IMR-90 (cell line): ENCODE measurements at regions not wholly inside any gene's neighbourhood (a gene's known extent, or its start where the extent isn't known, plus 50 kb on each side); places are given as distances from the start of the nearest gene placed in this dataset.

Source experiments
- ATAC-seq: fragments of 200-7000 bp; cut with Tn5 transposase; 2 replicates; pipeline ENCODE4 v1.9.1; 2020; ENCODE audit warnings: low read depth, mild to moderate bottlenecking, moderate library complexity
- BruUV-seq: library from RNA; stranded (reverse); fragments of 400-500 nt; replicated peaks from 2 replicates; lab custom pipeline; 2021; lab: Mats Ljungman, UMichigan
- CTCF ChIA-PET: fragments of 300-600 bp; formaldehyde crosslinking; extraction: SDS; loops from one replicate; lab custom pipeline; 2021; ENCODE audit warnings: antibody characterized with exemption; lab: Yijun Ruan, JAX
- POLR2A ChIA-PET: fragments of 300-600 bp; sonication (Branson Sonifier 250); formaldehyde crosslinking; loops from one replicate; lab custom pipeline; 2022; ENCODE audit warnings: antibody characterized with exemption; ENCODE audit not compliant: unreplicated experiment; lab: Charles Lee
- DNase-seq: peaks from one replicate; pipeline ENCODE4 v3.0.0; 2013
- H2AFZ ChIP-seq: replicated peaks from 2 replicates; pipeline ENCODE3; 2013; ENCODE audit warnings: low read length, mild to moderate bottlenecking; ENCODE audit not compliant: poor library complexity
- H2AK5ac ChIP-seq: 2 replicates; pipeline ENCODE4 v1.6.1; 2013; ENCODE audit warnings: low read depth, low read length, inconsistent platforms
- H2AK9ac ChIP-seq: replicated peaks from 2 replicates; pipeline ENCODE3; 2013; ENCODE audit warnings: mild to moderate bottlenecking, low read depth, low read length, moderate library complexity; ENCODE audit not compliant: poor library complexity
- H2BK120ac ChIP-seq: 2 replicates; pipeline ENCODE4 v1.6.1; 2013; ENCODE audit warnings: low read depth, low read length, inconsistent platforms
- H2BK15ac ChIP-seq: 3 replicates; pipeline ENCODE4 v1.6.1; 2013; ENCODE audit warnings: low read depth, low read length, inconsistent platforms
- H2BK20ac ChIP-seq: 2 replicates; pipeline ENCODE4 v1.6.1; 2013; ENCODE audit warnings: low read depth, mild to moderate bottlenecking, inconsistent platforms, low read length, moderate library complexity
- H2BK5ac ChIP-seq: 2 replicates; pipeline ENCODE4 v1.6.1; 2013; ENCODE audit warnings: mild to moderate bottlenecking, low read depth, low read length, inconsistent platforms; ENCODE audit not compliant: poor library complexity, severe bottlenecking
- H3K14ac ChIP-seq: replicated peaks from 2 replicates; pipeline ENCODE4 v1.6.1; 2013; ENCODE audit warnings: low read depth, low read length, inconsistent platforms
- H3K18ac ChIP-seq: 2 replicates; pipeline ENCODE4 v1.6.1; 2013; ENCODE audit warnings: low read depth, low read length, control low read depth
- H3K23ac ChIP-seq: 2 replicates; pipeline ENCODE4 v1.6.1; 2013; ENCODE audit warnings: low read depth, low read length, inconsistent platforms
- H3K27ac ChIP-seq: 2 replicates; pipeline ENCODE4 v1.5.1; 2013; ENCODE audit warnings: mild to moderate bottlenecking, control low read depth, low read length; ENCODE audit not compliant: insufficient read depth
- H3K27me3 ChIP-seq: 2 replicates; pipeline ENCODE4 v1.6.1; 2013; ENCODE audit warnings: low read length; ENCODE audit not compliant: control insufficient read depth, insufficient read depth
- H3K36me3 ChIP-seq: 2 replicates; pipeline ENCODE4 v1.6.1; 2013; ENCODE audit warnings: low read length, mixed read lengths; ENCODE audit not compliant: control insufficient read depth, insufficient read depth
- H3K4ac ChIP-seq: 2 replicates; pipeline ENCODE4 v1.6.1; 2013; ENCODE audit warnings: low read depth, low read length, inconsistent platforms
- H3K4me1 ChIP-seq: 2 replicates; pipeline ENCODE4 v1.6.1; 2013; ENCODE audit warnings: low read length, mixed read lengths; ENCODE audit not compliant: control insufficient read depth, insufficient read depth
- H3K4me2 ChIP-seq: 2 replicates; pipeline ENCODE4 v1.6.1; 2013; ENCODE audit warnings: low read depth, mild to moderate bottlenecking, control low read depth, low read length, moderate library complexity
- H3K4me3 ChIP-seq: 2 replicates; pipeline ENCODE4 v1.5.1; 2013; ENCODE audit warnings: low read depth, mild to moderate bottlenecking, control low read depth, low read length, moderate library complexity; ENCODE audit not compliant: insufficient read depth
- H3K56ac ChIP-seq: 2 replicates; pipeline ENCODE4 v1.6.1; 2013; ENCODE audit warnings: low read length, inconsistent platforms; ENCODE audit not compliant: insufficient read depth; ENCODE audit errors: extremely low read depth
- H3K79me1 ChIP-seq, 2 experiments: 2 replicates each; pipeline ENCODE4 v1.6.1; 2013; ENCODE audit warnings: low read length in 2 of 2, inconsistent platforms in 1 of 2, low read depth in 1 of 2
- H3K9ac ChIP-seq: 2 replicates; pipeline ENCODE4 v1.6.1; 2013; ENCODE audit warnings: low read depth, low read length, control low read depth
- H3K9me1 ChIP-seq: 2 replicates; pipeline ENCODE4 v1.6.1; 2013; ENCODE audit warnings: low read length, inconsistent platforms; ENCODE audit not compliant: insufficient read depth
- H3K9me3 ChIP-seq: 2 replicates; pipeline ENCODE4 v1.6.1; 2013; ENCODE audit warnings: low read length; ENCODE audit not compliant: control insufficient read depth, insufficient read depth
- H4K20me1 ChIP-seq: 2 replicates; pipeline ENCODE4 v1.6.1; 2013; ENCODE audit warnings: low read length, inconsistent platforms; ENCODE audit not compliant: insufficient read depth
- H4K5ac ChIP-seq: 2 replicates; pipeline ENCODE4 v1.6.1; 2013; ENCODE audit warnings: mild to moderate bottlenecking, low read depth, low read length, control low read depth
- H4K8ac ChIP-seq, 2 experiments: 2 replicates each; pipeline ENCODE4 v1.6.1; 2013; ENCODE audit warnings: low read depth in 2 of 2, low read length in 2 of 2, control low read depth in 1 of 2, inconsistent platforms in 1 of 2
- H4K91ac ChIP-seq: 2 replicates; pipeline ENCODE4 v1.6.1; 2013; ENCODE audit warnings: low read depth, low read length, inconsistent platforms; ENCODE audit not compliant: insufficient read depth
- BHLHE40 ChIP-seq: fragments of 150-350 bp; IDR thresholded peaks from 2 replicates; pipeline ENCODE4 v1.6.1; 2016; ENCODE audit warnings: mild to moderate bottlenecking, low read depth, low read length
- CHD1 ChIP-seq: IDR thresholded peaks from 2 replicates; pipeline ENCODE4 v1.6.1; 2012; ENCODE audit warnings: low read depth, low read length, improper control_type of control experiment
- FOS ChIP-seq: fragments of 150-350 bp; IDR thresholded peaks from 2 replicates; pipeline ENCODE4 v1.6.1; 2016; ENCODE audit warnings: low read depth, low read length
- MAFK ChIP-seq: IDR thresholded peaks from 2 replicates; pipeline ENCODE4 v1.6.1; 2012; ENCODE audit warnings: low read depth, low read length, improper control_type of control experiment
- NFE2L2 ChIP-seq: fragments of 150-350 bp; IDR thresholded peaks from 2 replicates; pipeline ENCODE4 v1.6.1; 2016; ENCODE audit warnings: low read depth, mild to moderate bottlenecking, low read length
- POLR2A ChIP-seq: IDR thresholded peaks from 2 replicates; pipeline ENCODE4 v1.6.1; 2012; ENCODE audit warnings: mild to moderate bottlenecking, low read depth, low read length
- RAD21 ChIP-seq: IDR thresholded peaks from 2 replicates; pipeline ENCODE4 v1.6.1; 2012; ENCODE audit warnings: low read length, improper control_type of control experiment
- RCOR1 ChIP-seq: IDR thresholded peaks from 2 replicates; pipeline ENCODE4 v1.6.1; 2012; ENCODE audit warnings: mild to moderate bottlenecking, low read length, improper control_type of control experiment; ENCODE audit not compliant: insufficient replicate concordance
- RFX5 ChIP-seq: IDR thresholded peaks from 2 replicates; pipeline ENCODE4 v1.8.0; 2012; ENCODE audit warnings: low read depth, mild to moderate bottlenecking, low read length, moderate library complexity
- SMC3 ChIP-seq: fragments of 150-350 bp; IDR thresholded peaks from 2 replicates; pipeline ENCODE4 v1.6.1; 2016; ENCODE audit warnings: low read depth, mild to moderate bottlenecking, antibody characterized with exemption, low read length, moderate library complexity
- WGBS, 2 experiments: methylation state at CpG; one replicate each; pipeline versions ENCODE4 v1.1.5 to v1.1.7; 2013; ENCODE audit warnings: missing lambda C conversion rate in 2 of 2; ENCODE audit not compliant: insufficient read length in 1 of 2; ENCODE audit errors: extremely low coverage in 2 of 2; 5-methylcytosine and 5-hydroxymethylcytosine counted together
- dilution Hi-C: fragments of 300-500 bp; cut with HindIII; formaldehyde crosslinking; loops from one replicate; pipeline ENCODE4 v1.14.3; 2018; ENCODE audit warnings: low sequenced_read_pairs; ENCODE audit not compliant: unreplicated experiment
- in situ Hi-C: fragments of 300-500 bp; cut with MboI; formaldehyde crosslinking; loops from 3 replicates; pipeline ENCODE4 v1.14.3; 2019; ENCODE audit warnings: low sequenced_read_pairs, inconsistent platforms, mixed read lengths
- intact Hi-C: fragments of 100-400 bp; cut with micrococcal nuclease; formaldehyde crosslinking; loops from 2 replicates; pipeline ENCODE4 v1.10.0; 2022
- TF ChIP-seq, protein P1 (sequence below): fragments of 150-350 bp; IDR thresholded peaks from 2 replicates; pipeline ENCODE4 v1.6.1; 2016; ENCODE audit warnings: low read depth, mild to moderate bottlenecking, low read length, moderate library complexity, borderline replicate concordance
- TF ChIP-seq, protein P2 (sequence below): fragments of 150-350 bp; IDR thresholded peaks from 2 replicates; pipeline ENCODE4 v1.6.1; 2017; ENCODE audit warnings: mild to moderate bottlenecking, antibody characterized with exemption, low read length, low read depth
- TF ChIP-seq, protein P3 (sequence below): conservative IDR thresholded peaks from 2 replicates; pipeline ENCODE4 v1.5.1; 2012; ENCODE audit warnings: mild to moderate bottlenecking, low read depth, low read length, improper control_type of control experiment

DNA sequence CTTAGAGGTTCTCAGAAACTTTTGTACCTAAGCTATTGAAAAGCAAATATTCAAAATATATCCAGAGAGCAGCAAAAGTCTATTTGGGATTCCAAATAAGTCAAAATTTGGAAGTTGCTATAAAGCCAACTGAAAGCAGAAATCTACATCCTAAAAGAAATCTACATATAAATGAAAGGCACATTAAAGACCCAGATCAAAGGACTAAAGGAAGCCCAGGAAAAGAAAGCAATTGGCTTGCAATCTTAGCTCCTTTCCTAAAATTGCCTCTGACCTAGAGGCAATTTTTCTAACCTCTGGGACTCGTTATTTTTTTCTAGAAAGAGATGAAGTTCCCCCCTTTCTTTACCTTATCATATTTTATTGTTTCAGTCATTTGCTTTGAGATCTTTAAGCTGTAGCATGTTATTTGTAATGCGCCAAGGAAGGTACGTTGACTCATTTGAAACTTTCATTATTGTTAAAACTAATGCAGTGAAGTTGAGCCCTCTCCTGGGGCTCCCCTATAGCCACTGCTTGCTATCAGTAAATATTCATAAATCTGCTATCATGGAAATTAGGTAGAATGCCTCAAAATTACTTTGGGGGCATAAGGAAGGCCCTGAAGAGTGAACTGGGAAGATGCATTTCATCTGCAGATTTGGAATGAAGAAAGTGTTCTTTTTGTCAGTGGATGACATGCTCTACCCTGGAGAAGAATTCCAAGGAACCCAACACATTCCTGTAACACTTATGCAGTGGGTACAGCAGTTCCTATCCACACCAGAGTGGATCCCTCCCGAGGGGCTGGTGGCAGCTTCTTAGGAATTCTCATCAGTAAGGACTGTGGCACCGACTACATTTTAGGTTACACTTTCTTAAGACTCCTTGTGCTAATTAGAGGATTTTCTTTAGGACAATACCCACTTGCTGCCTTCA is 177.8 kb upstream of the IGFBP7 start:
- H3K36me3 ChIP-seq, result no peaks in the 10 kb centered on the region
- H3K4ac ChIP-seq, result no peak overlapping the region
- TF ChIP-seq, protein P1, sequence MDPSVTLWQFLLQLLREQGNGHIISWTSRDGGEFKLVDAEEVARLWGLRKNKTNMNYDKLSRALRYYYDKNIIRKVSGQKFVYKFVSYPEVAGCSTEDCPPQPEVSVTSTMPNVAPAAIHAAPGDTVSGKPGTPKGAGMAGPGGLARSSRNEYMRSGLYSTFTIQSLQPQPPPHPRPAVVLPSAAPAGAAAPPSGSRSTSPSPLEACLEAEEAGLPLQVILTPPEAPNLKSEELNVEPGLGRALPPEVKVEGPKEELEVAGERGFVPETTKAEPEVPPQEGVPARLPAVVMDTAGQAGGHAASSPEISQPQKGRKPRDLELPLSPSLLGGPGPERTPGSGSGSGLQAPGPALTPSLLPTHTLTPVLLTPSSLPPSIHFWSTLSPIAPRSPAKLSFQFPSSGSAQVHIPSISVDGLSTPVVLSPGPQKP, result no peak
- TF ChIP-seq, protein P2, sequence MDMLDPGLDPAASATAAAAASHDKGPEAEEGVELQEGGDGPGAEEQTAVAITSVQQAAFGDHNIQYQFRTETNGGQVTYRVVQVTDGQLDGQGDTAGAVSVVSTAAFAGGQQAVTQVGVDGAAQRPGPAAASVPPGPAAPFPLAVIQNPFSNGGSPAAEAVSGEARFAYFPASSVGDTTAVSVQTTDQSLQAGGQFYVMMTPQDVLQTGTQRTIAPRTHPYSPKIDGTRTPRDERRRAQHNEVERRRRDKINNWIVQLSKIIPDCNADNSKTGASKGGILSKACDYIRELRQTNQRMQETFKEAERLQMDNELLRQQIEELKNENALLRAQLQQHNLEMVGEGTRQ, result no peak
- TF ChIP-seq RCOR1 (no peak), SMC3 (no peak), NFE2L2 (no peak), POLR2A (no peak), RAD21 (no peak), RFX5 (no peak), CHD1 (no peak), FOS (no peak), MAFK (no peak), BHLHE40 (no peak)
- TF ChIP-seq, protein P3, sequence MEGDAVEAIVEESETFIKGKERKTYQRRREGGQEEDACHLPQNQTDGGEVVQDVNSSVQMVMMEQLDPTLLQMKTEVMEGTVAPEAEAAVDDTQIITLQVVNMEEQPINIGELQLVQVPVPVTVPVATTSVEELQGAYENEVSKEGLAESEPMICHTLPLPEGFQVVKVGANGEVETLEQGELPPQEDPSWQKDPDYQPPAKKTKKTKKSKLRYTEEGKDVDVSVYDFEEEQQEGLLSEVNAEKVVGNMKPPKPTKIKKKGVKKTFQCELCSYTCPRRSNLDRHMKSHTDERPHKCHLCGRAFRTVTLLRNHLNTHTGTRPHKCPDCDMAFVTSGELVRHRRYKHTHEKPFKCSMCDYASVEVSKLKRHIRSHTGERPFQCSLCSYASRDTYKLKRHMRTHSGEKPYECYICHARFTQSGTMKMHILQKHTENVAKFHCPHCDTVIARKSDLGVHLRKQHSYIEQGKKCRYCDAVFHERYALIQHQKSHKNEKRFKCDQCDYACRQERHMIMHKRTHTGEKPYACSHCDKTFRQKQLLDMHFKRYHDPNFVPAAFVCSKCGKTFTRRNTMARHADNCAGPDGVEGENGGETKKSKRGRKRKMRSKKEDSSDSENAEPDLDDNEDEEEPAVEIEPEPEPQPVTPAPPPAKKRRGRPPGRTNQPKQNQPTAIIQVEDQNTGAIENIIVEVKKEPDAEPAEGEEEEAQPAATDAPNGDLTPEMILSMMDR, result no peak
- no peak overlapping the region for H4K8ac ChIP-seq
- H3K27ac ChIP-seq, result no peak overlapping the region
- H3K9me1 ChIP-seq, result no peaks in the 10 kb centered on the region
- H3K4me3 ChIP-seq, result no peak overlapping the region
- H2BK5ac ChIP-seq, result no peak overlapping the region
- no peak overlapping the region for H2AK9ac ChIP-seq
- no peak overlapping the region for H3K14ac ChIP-seq
- ATAC-seq, result no peak
- no peak overlapping the region for H2AFZ ChIP-seq
- no peak overlapping the region for H3K4me2 ChIP-seq
- no peak overlapping the region for H2AK5ac ChIP-seq
- dilution Hi-C loops, result no loop called here
- POLR2A ChIA-PET, result no interaction called here
- no peaks in the 10 kb centered on the region for H3K79me1 ChIP-seq
- H4K91ac ChIP-seq, result no peak overlapping the region
- H3K56ac ChIP-seq, result no peak overlapping the region
- intact Hi-C loops, result no loop called here
- H3K9ac ChIP-seq, result no peak overlapping the region
- CTCF ChIA-PET, result no interaction called here
- no peak overlapping the region for H2BK20ac ChIP-seq
- H3K23ac ChIP-seq, result no peak overlapping the region
- no TSS peak for BruUV-seq
- H4K5ac ChIP-seq, result no peak overlapping the region
- H3K27me3 ChIP-seq, result peaks cover 2% of the 10 kb centered on the region; the same call in 1 of the 2 replicates
- in situ Hi-C loops, result no loop called here
- no CpG with 5 or more reads among the region's 5 CpGs for WGBS, 2 experiments
- no peak for DNase-seq
- H2BK120ac ChIP-seq, result no peak overlapping the region
- no peaks in the 10 kb centered on the region for H3K9me3 ChIP-seq
- no peaks in the 10 kb centered on the region for H3K4me1 ChIP-seq
- H2BK15ac ChIP-seq, result no peak overlapping the region
- H3K18ac ChIP-seq, result no peak overlapping the region
- H4K20me1 ChIP-seq, result no peaks in the 10 kb centered on the region
